Astrocyte (in vitro differentiated cells and primary cell): ENCODE measurements at regions not wholly inside any gene's neighbourhood (a gene's known extent, or its start where the extent isn't known, plus 50 kb on each side); places are given as distances from the start of the nearest gene placed in this dataset.

Experiments used
- EZH2 ChIP-seq: IDR thresholded peaks from 2 replicates; pipeline ENCODE4 v1.6.1; 2012; ENCODE audit warnings: mild to moderate bottlenecking, low read length, inconsistent platforms; ENCODE audit not compliant: insufficient read depth
- TF ChIP-seq, protein P1 (sequence below): IDR thresholded peaks from 2 replicates; pipeline ENCODE4 v1.5.1; 2011; ENCODE audit warnings: low read depth, mild to moderate bottlenecking, inconsistent platforms, low read length, moderate library complexity; ENCODE audit not compliant: insufficient read depth

DNA sequence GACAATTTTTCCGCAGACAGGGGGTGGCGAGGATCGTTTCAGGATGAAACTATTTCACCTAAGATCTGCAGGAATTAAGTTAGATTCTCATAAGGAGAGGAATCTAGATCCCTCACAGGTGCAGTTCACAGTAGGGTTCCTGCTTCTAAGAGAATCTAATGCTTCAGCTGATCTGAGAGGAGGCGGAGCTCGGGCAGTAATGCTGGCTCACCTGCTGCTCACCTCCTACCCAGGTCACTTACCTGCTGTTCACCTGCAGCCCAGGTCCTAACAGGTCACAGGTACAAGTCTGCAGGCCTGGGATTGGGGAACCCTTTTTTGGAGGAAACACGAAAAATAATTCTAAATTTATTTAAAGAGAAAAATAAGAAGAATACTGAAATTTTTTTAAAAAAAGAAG is 406.8 kb downstream of the MCTP2 start:
- no peak for TF ChIP-seq EZH2
- TF ChIP-seq, protein P1, sequence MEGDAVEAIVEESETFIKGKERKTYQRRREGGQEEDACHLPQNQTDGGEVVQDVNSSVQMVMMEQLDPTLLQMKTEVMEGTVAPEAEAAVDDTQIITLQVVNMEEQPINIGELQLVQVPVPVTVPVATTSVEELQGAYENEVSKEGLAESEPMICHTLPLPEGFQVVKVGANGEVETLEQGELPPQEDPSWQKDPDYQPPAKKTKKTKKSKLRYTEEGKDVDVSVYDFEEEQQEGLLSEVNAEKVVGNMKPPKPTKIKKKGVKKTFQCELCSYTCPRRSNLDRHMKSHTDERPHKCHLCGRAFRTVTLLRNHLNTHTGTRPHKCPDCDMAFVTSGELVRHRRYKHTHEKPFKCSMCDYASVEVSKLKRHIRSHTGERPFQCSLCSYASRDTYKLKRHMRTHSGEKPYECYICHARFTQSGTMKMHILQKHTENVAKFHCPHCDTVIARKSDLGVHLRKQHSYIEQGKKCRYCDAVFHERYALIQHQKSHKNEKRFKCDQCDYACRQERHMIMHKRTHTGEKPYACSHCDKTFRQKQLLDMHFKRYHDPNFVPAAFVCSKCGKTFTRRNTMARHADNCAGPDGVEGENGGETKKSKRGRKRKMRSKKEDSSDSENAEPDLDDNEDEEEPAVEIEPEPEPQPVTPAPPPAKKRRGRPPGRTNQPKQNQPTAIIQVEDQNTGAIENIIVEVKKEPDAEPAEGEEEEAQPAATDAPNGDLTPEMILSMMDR = no peak
